Activated naive CD8-positive, alpha-beta T cell treated with anti-CD3 and anti-CD28 coated beads, Interleukin-2, amount 50 U/mL, for 24 hours (primary cell): ENCODE measurements at regions not wholly inside any gene's neighbourhood (a gene's known extent, or its start where the extent isn't known, plus 50 kb on each side); places are given as distances from the start of the nearest gene placed in this dataset.

Source experiments
- ATAC-seq: fragments of 150-1000 bp; cut with Tn5 transposase; one replicate; pipeline ENCODE4 v1.10.0; 2021
- DNase-seq: peaks from one replicate; pipeline ENCODE4 v3.0.0; 2021
- H3K27ac Mint-ChIP-seq: one replicate; pipeline ENCODE4 v1.8.0; 2021; ENCODE audit warnings: mild to moderate bottlenecking, mixed read lengths
- H3K27me3 Mint-ChIP-seq: one replicate; pipeline ENCODE4 v1.8.0; 2021; ENCODE audit warnings: mixed read lengths
- H3K36me3 Mint-ChIP-seq: one replicate; pipeline ENCODE4 v1.8.0; 2021; ENCODE audit warnings: low read depth, mixed read lengths
- H3K4me1 Mint-ChIP-seq: one replicate; pipeline ENCODE4 v1.8.0; 2021; ENCODE audit warnings: mixed read lengths
- H3K4me3 Mint-ChIP-seq: one replicate; pipeline ENCODE4 v1.8.0; 2021; ENCODE audit warnings: mild to moderate bottlenecking, moderate library complexity, mixed read lengths
- H3K9me3 Mint-ChIP-seq: one replicate; pipeline ENCODE4 v1.8.0; 2021; ENCODE audit warnings: mixed read lengths

GRCh38 chr22:46072981-46073682 lies 77.2 kb upstream of the PPARA start:
- Mint-ChIP-seq H3K27ac (no peak overlapping the region), H3K27me3 (no peaks in the 10 kb centered on the region), H3K4me1 (peaks cover 32% of the 10 kb centered on the region), H3K9me3 (no peaks in the 10 kb centered on the region), H3K36me3 (peaks cover 4% of the 10 kb centered on the region), H3K4me3 (peak overlapping the region; percentile 79)
- ATAC-seq (no peak), DNase-seq (no peak)

DNA sequence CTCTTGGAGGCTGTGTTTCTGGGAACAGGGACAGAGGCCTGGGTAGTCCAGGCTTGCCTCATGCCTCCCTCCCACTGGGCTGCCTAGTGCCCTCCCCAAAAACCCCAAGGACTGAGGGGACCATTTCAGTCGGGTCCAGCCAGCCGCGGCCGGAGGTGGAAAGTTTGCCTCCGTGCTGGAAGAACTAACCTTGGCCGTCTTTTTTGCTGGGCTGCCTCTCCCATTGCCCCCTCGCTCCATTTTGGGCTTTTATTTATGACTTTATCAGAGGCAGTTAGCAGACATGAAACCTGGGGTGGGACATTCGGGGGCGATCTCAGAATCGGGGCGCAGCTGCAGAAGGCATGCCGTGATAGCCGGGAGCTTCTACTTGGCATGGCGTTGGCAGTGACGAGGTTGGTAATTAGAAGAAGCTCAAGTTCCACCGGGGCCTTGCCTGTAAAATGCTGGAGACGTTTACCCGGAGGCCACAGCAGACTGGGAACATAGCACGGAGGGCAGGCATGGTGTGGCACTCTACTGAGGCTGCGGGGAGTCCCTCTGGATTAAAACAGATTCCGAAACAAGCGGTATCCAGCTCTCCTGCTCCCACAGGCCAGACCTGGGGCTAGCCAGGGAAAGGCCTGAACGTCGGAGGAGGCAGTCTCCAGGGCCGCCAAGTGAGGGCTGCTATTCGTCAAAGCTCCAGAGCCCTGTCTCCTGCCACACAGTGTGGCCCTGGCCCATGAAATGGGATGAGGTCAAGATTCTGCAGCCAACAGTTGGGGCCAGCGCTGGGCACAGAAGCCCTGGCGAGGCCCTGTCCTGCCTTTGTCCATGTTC lies 76.4 kb upstream of the PPARA start:
- H3K4me1 Mint-ChIP-seq, result peaks cover 28% of the 10 kb centered on the region
- H3K4me3 Mint-ChIP-seq, result no peak overlapping the region
- H3K9me3 Mint-ChIP-seq, result no peaks in the 10 kb centered on the region
- peaks cover 4% of the 10 kb centered on the region for H3K36me3 Mint-ChIP-seq
- H3K27ac Mint-ChIP-seq, result no peak overlapping the region
- H3K27me3 Mint-ChIP-seq, result no peaks in the 10 kb centered on the region
- no peak for DNase-seq
- no peak for ATAC-seq

GRCh38 chr22:46074771-46075551 lies 75.4 kb upstream of the PPARA start:
- H3K27ac Mint-ChIP-seq, result no peak overlapping the region
- H3K4me1 Mint-ChIP-seq, result peaks cover 20% of the 10 kb centered on the region
- no peaks in the 10 kb centered on the region for H3K9me3 Mint-ChIP-seq
- no peak overlapping the region for H3K4me3 Mint-ChIP-seq
- no peak for ATAC-seq
- peaks cover 4% of the 10 kb centered on the region for H3K36me3 Mint-ChIP-seq
- no peak for DNase-seq
- H3K27me3 Mint-ChIP-seq, result no peaks in the 10 kb centered on the region

GRCh38 chr22:46075764-46076531 lies 74.4 kb upstream of the PPARA start:
- Mint-ChIP-seq H3K9me3 (no peaks in the 10 kb centered on the region), H3K36me3 (peaks cover 4% of the 10 kb centered on the region), H3K27ac (no peak overlapping the region), H3K27me3 (no peaks in the 10 kb centered on the region), H3K4me3 (no peak overlapping the region), H3K4me1 (peaks cover 20% of the 10 kb centered on the region)
- DNase-seq (no peak), ATAC-seq (no peak)

DNA sequence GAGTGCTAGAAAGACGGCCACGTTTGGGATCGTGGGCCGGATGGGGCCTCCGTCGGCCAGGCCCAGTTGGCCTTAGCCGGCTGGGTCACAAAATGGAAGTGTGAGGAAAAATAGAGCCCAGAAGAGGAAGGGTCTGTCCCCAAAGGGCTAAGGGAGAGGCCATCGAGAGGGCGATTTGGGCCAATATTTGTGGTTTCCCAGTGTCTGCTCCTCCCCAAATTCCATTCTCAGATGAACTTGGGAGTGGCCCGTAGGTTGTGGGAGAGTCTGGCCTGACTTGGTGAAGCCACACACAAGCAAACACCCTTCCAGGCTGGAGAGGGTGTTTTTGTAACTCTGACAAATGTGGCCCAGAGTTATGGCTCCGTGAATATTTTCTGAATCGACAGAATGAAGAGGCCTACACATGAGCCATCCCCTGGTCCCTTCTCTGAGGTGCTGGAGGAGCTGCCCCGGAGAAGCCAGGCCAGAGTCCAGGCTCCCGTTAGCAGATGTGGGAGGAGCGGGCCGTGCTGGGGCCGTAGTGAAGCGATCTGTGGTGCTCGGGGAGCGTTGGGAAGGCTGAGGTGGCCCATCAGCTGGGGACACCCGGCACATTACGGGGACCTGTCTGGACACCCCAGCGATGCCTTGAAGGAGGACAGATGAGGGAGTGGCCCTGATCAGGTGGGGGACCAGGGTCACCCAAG lies 73.5 kb upstream of the PPARA start:
- H3K27ac Mint-ChIP-seq, result no peak overlapping the region
- no peak for DNase-seq
- peaks cover 4% of the 10 kb centered on the region for H3K36me3 Mint-ChIP-seq

DNA sequence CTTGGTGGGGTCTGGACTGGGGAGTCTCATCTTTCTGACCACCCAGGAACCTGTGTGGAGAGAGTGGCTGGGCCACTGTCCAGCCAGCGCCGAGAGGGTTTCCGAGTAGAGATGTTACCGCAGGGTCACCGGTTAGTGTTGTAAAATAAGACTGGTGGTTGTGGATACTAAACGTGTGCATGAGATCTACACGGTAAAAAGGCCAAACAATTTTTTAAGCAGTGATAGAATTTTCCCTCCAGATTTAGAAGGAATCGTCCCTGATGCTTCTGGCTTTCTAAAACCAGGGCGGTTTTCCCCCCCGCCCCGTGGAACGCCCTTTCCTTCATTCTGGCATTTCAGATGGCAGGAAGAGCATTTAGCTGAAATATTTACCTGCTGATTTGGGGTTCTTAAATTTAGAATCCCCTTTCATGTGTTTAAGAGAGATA lies 72.6 kb upstream of the PPARA start:
- DNase-seq (no peak), ATAC-seq (no peak)
- Mint-ChIP-seq H3K27ac (no peak overlapping the region), H3K27me3 (no peaks in the 10 kb centered on the region), H3K4me3 (no peak overlapping the region), H3K36me3 (peaks cover 4% of the 10 kb centered on the region), H3K9me3 (no peaks in the 10 kb centered on the region), H3K4me1 (peaks cover 19% of the 10 kb centered on the region)

More for the DNA sequence above, 73.5 kb upstream of the PPARA start:
- Mint-ChIP-seq H3K27me3 (no peaks in the 10 kb centered on the region), H3K4me3 (no peak overlapping the region), H3K9me3 (no peaks in the 10 kb centered on the region), H3K4me1 (peaks cover 20% of the 10 kb centered on the region)
- ATAC-seq, result no peak

DNA sequence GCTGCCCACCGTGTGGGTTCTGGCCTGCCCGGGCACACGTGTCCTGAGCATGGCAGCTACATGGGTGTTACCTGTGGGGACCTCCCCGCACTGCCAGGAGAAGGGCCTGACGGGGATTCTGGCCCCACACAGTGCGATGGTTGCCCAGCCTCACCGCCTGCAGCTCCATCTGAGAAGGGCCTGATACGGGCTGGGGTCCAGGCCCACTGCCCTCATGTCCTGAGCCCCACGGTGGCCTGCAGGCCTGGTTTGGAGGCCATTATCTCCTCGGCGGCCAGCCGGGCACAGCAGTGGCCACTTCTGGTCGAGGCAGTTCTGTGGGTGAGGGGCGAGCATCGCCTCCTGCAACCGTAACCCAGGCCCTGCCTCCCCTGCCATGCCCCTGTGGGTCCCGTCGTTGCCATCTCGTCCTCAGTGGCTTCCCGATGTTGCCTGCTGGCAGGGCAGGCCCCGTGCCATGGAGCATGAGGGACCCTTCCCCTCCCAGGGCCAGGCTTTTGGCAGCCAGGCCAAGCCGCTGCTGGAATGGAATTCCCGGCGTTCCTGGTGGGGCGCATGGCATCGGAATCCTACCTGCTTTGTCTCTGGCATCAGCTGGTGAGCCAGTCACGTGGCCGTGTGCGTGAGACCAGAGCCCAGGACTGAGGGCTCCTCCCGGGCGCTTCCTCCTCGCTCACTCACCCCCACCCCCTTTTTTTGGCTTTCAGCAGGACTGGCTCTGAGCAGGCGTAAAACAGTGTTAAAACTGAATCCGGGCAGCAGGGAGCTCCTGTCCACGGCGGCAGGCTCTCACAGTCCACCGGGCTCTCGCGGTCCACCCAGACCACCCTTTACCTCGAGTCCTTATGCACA lies 71.9 kb upstream of the PPARA start:
- peaks cover 17% of the 10 kb centered on the region for H3K4me1 Mint-ChIP-seq
- H3K36me3 Mint-ChIP-seq, result peaks cover 2% of the 10 kb centered on the region
- no peak overlapping the region for H3K4me3 Mint-ChIP-seq
- no peak overlapping the region for H3K27ac Mint-ChIP-seq
- DNase-seq, result no peak
- H3K9me3 Mint-ChIP-seq, result no peaks in the 10 kb centered on the region
- no peaks in the 10 kb centered on the region for H3K27me3 Mint-ChIP-seq
- no peak for ATAC-seq

DNA sequence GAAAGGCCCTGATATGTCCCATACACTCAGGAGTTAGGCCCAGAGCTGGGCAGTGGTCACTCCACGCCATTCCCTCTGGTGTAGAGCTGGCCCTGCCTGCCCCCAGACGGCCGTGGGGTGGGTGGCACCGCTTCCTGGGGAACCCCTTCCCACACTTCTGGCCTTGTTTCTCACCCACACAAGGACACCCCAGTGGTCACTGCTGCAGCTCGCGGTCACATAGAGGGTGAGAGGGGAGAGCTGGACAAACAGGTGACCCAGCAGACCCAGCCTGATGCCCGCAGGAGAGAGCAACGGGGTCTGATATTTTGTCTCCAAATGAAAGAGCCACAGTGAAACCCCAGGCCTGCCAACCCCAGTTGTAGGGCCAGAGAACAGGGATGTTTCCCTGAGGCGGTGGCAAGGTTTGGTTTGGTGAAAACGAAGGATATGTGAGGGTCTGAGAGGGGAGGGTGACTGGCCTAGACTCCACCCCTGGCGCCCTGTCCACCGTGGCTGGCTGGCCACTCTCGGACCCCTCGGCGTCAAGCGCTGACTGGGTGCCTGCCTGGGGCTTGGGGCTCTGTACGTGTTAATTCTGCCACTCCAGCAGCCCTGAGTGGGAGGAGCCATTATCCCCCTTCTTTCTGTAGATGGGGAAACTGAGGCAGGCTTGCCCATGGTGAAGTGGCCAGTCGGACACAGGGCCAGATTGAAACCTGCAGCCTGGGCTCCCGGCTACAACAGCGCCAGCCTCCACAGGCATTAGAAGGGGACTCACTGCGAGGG lies 71.0 kb upstream of the PPARA start:
- Mint-ChIP-seq H3K27ac (no peak overlapping the region), H3K4me3 (no peak overlapping the region), H3K27me3 (no peaks in the 10 kb centered on the region), H3K4me1 (peaks cover 12% of the 10 kb centered on the region), H3K9me3 (no peaks in the 10 kb centered on the region), H3K36me3 (peaks cover 2% of the 10 kb centered on the region)
- DNase-seq (no peak), ATAC-seq (no peak)

DNA sequence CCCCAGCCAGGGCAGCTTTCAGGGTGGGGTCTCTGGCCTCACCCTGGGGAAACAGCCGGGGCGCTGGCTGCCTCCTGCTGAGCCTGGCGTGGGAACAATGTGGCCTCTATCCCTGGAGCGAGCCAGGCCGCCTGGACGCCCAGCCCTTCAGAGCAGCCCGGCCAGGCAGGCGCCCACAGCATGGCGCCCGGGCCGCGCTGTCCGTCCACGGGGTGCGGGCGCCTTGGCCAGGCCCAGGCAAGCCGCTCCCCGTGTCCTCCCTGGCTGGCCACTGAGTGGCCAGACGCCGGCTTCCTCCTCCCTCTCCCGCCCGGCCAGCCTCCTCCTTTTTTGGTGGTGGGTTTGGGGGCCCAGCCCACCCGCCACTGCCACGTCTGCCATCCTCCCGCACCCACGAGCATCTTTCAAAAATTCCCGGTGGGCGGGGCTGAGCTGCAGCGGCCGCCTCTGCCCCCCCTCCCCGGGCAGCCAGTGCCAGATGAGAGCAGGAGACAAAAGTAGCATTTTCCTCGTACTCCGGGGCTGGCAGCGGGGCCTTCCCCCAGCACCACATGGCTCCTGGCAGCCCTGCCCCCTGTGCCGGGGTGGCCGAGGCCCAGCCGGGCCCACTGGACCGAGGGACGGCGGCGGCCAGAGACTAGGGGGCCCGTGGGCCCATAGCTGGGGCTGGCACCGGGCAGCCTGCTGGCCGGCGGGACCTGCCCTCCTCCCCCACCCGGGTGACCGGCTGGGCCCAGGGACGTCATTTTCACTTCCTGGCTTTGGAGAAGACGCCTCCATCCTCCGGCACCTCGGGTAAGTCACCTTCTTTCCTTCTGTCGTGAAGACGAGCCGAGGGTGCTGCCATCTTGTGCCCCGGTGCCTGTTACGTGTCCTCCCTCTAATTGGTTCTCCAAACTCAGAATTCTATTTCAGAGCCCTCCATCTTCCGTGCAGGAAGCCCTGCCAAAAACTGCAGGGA lies 70.2 kb upstream of the PPARA start:
- no peak for DNase-seq
- peaks cover 2% of the 10 kb centered on the region for H3K36me3 Mint-ChIP-seq
- no peaks in the 10 kb centered on the region for H3K27me3 Mint-ChIP-seq
- peaks cover 5% of the 10 kb centered on the region for H3K4me1 Mint-ChIP-seq
- H3K9me3 Mint-ChIP-seq, result no peaks in the 10 kb centered on the region
- ATAC-seq, result no peak
- no peak overlapping the region for H3K27ac Mint-ChIP-seq
- H3K4me3 Mint-ChIP-seq, result no peak overlapping the region

DNA sequence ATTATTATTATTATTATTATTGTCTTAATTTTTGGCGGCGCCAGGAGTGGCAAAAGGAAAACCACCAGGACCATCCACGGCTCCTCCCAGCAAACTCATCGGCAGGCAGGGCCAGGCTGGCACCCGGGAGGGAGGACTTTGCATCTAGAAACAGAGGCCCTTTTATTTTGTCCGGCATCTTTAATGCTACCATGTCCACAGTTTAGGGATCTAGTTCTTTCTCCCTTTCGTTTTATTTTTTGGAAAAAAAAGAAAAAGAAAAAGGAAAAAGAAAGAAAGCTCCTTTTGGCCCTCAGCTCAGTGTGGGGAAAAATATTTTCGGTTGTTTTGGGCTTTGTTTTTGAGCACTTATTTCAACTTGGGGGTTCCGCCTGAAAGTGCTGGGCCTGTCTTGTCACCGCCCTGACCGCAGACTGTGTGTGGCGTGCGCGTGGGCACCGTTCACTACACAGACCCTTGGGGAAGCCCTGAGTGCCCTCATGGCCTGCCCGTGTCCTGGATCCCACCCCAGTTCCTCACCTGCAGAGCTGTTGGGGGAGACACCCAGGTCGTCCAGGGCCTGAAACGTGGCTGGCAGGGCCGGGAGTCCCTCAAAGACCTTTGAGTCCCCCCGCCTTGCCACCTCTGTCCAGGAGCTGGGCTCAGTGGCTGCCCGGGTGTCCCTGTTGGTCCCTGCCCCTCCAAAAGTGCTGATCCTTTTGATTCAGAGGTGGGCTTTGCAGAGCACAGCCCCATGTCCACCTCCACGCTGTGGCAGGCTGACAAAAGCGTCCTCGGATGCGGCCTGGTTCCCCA lies 69.1 kb upstream of the PPARA start:
- Mint-ChIP-seq H3K4me1 (peaks cover 4% of the 10 kb centered on the region), H3K4me3 (no peak overlapping the region), H3K27me3 (no peaks in the 10 kb centered on the region), H3K27ac (no peak overlapping the region), H3K36me3 (no peaks in the 10 kb centered on the region), H3K9me3 (no peaks in the 10 kb centered on the region)
- ATAC-seq (no peak), DNase-seq (no peak)

GRCh38 chr22:46081831-46082210 lies 68.5 kb upstream of the PPARA start:
- no peak overlapping the region for H3K27ac Mint-ChIP-seq
- ATAC-seq, result no peak
- no peaks in the 10 kb centered on the region for H3K36me3 Mint-ChIP-seq
- H3K27me3 Mint-ChIP-seq, result no peaks in the 10 kb centered on the region
- no peak for DNase-seq
- peaks cover 4% of the 10 kb centered on the region for H3K4me1 Mint-ChIP-seq
- H3K4me3 Mint-ChIP-seq, result no peak overlapping the region
- H3K9me3 Mint-ChIP-seq, result no peaks in the 10 kb centered on the region
